Endothelial cell of umbilical vein (primary cell): ENCODE measurements at regions not wholly inside any gene's neighbourhood (a gene's known extent, or its start where the extent isn't known, plus 50 kb on each side); places are given as distances from the start of the nearest gene placed in this dataset.

ENCODE experiments used
- BruUV-seq: library from RNA; stranded (reverse); fragments of 400-500 nt; replicated peaks from 2 replicates; lab custom pipeline; 2021; lab: Mats Ljungman, UMichigan
- CTCF ChIA-PET: fragments of 300-600, 350-600 bp; sonication (Branson Sonifier 250); formaldehyde crosslinking; loops from one replicate; lab custom pipeline; 2021; ENCODE audit warnings: antibody characterized with exemption, inconsistent platforms; lab: Charles Lee
- POLR2A ChIA-PET: fragments of 300-600, 350-600 bp; sonication (Branson Sonifier 250); formaldehyde crosslinking; loops from one replicate; lab custom pipeline; 2021; ENCODE audit warnings: antibody characterized with exemption, inconsistent platforms; lab: Charles Lee
- DNase-seq: peaks from one replicate; pipeline ENCODE4 v3.0.0-alpha.2; 2011; ENCODE audit warnings: low read depth, low spot score
- FAIRE-seq: peaks from 2 replicates; lab custom pipeline; 2011; peaks lifted over from hg19 to GRCh38; lab: Jason Lieb, UNC
- H2AFZ ChIP-seq: 2 replicates; pipeline ENCODE4 v1.6.0; 2012; ENCODE audit warnings: low read depth, low read length, control low read depth, inconsistent platforms
- H3K27ac ChIP-seq: 2 replicates; pipeline ENCODE4 v1.5.1; 2011; ENCODE audit warnings: low read depth, mild to moderate bottlenecking, control low read depth, low read length, moderate library complexity; ENCODE audit not compliant: insufficient read depth
- H3K27me3 ChIP-seq, 2 experiments: 2 replicates each; pipeline versions ENCODE4 v1.6.0 to v1.6.1; 2011; ENCODE audit warnings: low read length in 2 of 2, mixed read lengths in 1 of 2; ENCODE audit not compliant: control insufficient read depth in 2 of 2, insufficient read depth in 2 of 2
- H3K36me3 ChIP-seq, 2 experiments: 2 replicates in 1 of 2; 3 replicates in 1 of 2; pipeline ENCODE4 v1.5.1; 2011; ENCODE audit warnings: low read length in 2 of 2, mild to moderate bottlenecking in 1 of 2, moderate library complexity in 1 of 2; ENCODE audit not compliant: control insufficient read depth in 2 of 2, insufficient read depth in 2 of 2; ENCODE audit errors: extremely low read depth in 1 of 2
- H3K4me1 ChIP-seq: 3 replicates; pipeline ENCODE4 v1.5.1; 2011; ENCODE audit warnings: mild to moderate bottlenecking, low read length; ENCODE audit not compliant: control insufficient read depth, insufficient read depth; ENCODE audit errors: extremely low read depth
- H3K4me2 ChIP-seq: 2 replicates; pipeline ENCODE4 v1.6.1; 2011; ENCODE audit warnings: low read length, control low read depth, mixed read lengths; ENCODE audit not compliant: insufficient read depth
- H3K4me3 ChIP-seq, 3 experiments: fragments of 200-600 bp in 1 of 3; sonication (generic), shearing (Covaris generic) in 1 of 3; replicated peaks in 1 of 3; 2 replicates each; pipeline ENCODE4 v1.5.1; 2011 to 2016; ENCODE audit warnings: control low read depth in 3 of 3, low read length in 3 of 3, mild to moderate bottlenecking in 2 of 3, inconsistent platforms in 1 of 3, low read depth in 1 of 3, moderate library complexity in 1 of 3; ENCODE audit not compliant: insufficient read depth in 1 of 3
- H3K79me2 ChIP-seq: 2 replicates; pipeline ENCODE4 v1.6.0; 2012; ENCODE audit warnings: low read length, inconsistent platforms; ENCODE audit not compliant: control insufficient read depth, insufficient read depth
- H3K9ac ChIP-seq: replicated peaks from 2 replicates; pipeline ENCODE3; 2011; ENCODE audit warnings: low read length, control low read depth; ENCODE audit not compliant: insufficient read depth; ENCODE audit errors: extremely low read depth
- H3K9me1 ChIP-seq: replicated peaks from 3 replicates; pipeline ENCODE4 v1.6.0; 2011; ENCODE audit warnings: mild to moderate bottlenecking, low read length; ENCODE audit not compliant: control insufficient read depth, insufficient read depth; ENCODE audit errors: extremely low read depth
- H3K9me3 ChIP-seq: replicated peaks from 2 replicates; pipeline ENCODE4 v1.5.1; 2012; ENCODE audit warnings: low read length, inconsistent platforms; ENCODE audit not compliant: control insufficient read depth, insufficient read depth
- H4K20me1 ChIP-seq: replicated peaks from 2 replicates; pipeline ENCODE3; 2011; ENCODE audit warnings: mild to moderate bottlenecking, low read length; ENCODE audit not compliant: control insufficient read depth, insufficient read depth; ENCODE audit errors: extremely low read depth
- EZH2 ChIP-seq: IDR thresholded peaks from 2 replicates; pipeline ENCODE4 v1.6.1; 2012; ENCODE audit warnings: borderline replicate concordance, low read depth, mild to moderate bottlenecking, moderate library complexity, low read length, inconsistent platforms; ENCODE audit not compliant: severe bottlenecking
- FOS ChIP-seq: IDR thresholded peaks from 2 replicates; pipeline ENCODE4 v1.6.1; 2011; ENCODE audit warnings: mild to moderate bottlenecking, low read length, moderate library complexity, borderline replicate concordance; ENCODE audit not compliant: insufficient read depth
- GATA2 ChIP-seq: IDR thresholded peaks from 2 replicates; pipeline ENCODE4 v1.7.0; 2011; ENCODE audit warnings: low read depth, mild to moderate bottlenecking, moderate library complexity, mixed read lengths, low read length; ENCODE audit not compliant: insufficient read length, insufficient read depth
- JUN ChIP-seq: IDR thresholded peaks from 2 replicates; pipeline ENCODE4 v1.6.1; 2011; ENCODE audit warnings: borderline replicate concordance, low read depth; ENCODE audit not compliant: insufficient read length, insufficient read depth
- MYC ChIP-seq: IDR thresholded peaks from one replicate; pipeline ENCODE4 v1.6.1; 2011; ENCODE audit warnings: mild to moderate bottlenecking, low read depth, low read length
- POLR2A ChIP-seq: IDR thresholded peaks from 2 replicates; pipeline ENCODE4 v1.6.1; 2012; ENCODE audit warnings: low read depth, mild to moderate bottlenecking, control low read depth, low read length
- POLR2AphosphoS5 ChIP-seq: IDR thresholded peaks from 2 replicates; pipeline ENCODE4 v1.6.1; 2012; ENCODE audit warnings: low read depth, mild to moderate bottlenecking, control low read depth, low read length, moderate library complexity; ENCODE audit not compliant: insufficient read depth
- dilution Hi-C: fragments of 300-500 bp; cut with MboI; formaldehyde crosslinking; loops from one replicate; pipeline ENCODE4 v1.15.0; 2019; ENCODE audit warnings: low sequenced_read_pairs; ENCODE audit not compliant: extremely low pct_ligation_motif_present
- intact Hi-C: fragments of 100-400 bp; cut with micrococcal nuclease; formaldehyde crosslinking; loops from one replicate; pipeline ENCODE4 v1.10.0; 2022
- TF ChIP-seq, protein P1 (sequence below), 2 donors: IDR thresholded peaks; 1 replicate in 1 of 2; 2 replicates in 1 of 2; pipeline ENCODE4 v1.5.1; 2011; ENCODE audit warnings: low read length in 2 of 2, mild to moderate bottlenecking in 2 of 2, moderate library complexity in 2 of 2, control low read depth in 1 of 2, inconsistent platforms in 1 of 2, low read depth in 1 of 2; ENCODE audit not compliant: insufficient read depth in 1 of 2; ENCODE audit errors: extremely low read depth in 1 of 2
- TF ChIP-seq, protein P2 (sequence below): IDR thresholded peaks from 2 replicates; pipeline ENCODE4 v1.6.1; 2011; ENCODE audit not compliant: insufficient read depth, insufficient read length

DNA sequence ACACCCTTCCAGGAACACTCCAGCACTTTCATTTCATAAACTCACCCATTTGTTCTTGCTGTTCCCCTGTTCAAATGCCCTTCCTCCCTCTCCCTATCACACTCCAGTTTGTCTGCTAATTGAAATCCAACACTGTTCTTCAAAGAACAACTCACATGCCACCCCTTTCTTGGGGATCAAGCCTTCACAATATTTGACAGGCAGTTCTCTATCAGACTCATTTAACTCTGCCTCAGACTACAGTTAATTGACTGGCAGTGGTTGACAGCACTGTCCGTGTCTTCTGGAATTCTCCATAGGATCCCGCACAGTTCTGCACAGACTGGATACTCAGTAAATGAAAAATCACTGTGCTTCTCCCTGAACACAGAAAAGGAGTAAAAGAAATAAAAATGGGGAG is 87.8 kb downstream of the PMP22 start:
- no peaks in the 10 kb centered on the region for H3K9me1 ChIP-seq
- no peak for DNase-seq
- H3K9ac ChIP-seq: no peak overlapping the region
- POLR2A ChIA-PET: no interaction called here
- H3K9me3 ChIP-seq: no peaks in the 10 kb centered on the region
- H4K20me1 ChIP-seq: no peaks in the 10 kb centered on the region
- dilution Hi-C loops: no loop called here
- H2AFZ ChIP-seq: no peak overlapping the region
- no peak for TF ChIP-seq FOS
- TF ChIP-seq EZH2: no peak
- TF ChIP-seq, protein P1, sequence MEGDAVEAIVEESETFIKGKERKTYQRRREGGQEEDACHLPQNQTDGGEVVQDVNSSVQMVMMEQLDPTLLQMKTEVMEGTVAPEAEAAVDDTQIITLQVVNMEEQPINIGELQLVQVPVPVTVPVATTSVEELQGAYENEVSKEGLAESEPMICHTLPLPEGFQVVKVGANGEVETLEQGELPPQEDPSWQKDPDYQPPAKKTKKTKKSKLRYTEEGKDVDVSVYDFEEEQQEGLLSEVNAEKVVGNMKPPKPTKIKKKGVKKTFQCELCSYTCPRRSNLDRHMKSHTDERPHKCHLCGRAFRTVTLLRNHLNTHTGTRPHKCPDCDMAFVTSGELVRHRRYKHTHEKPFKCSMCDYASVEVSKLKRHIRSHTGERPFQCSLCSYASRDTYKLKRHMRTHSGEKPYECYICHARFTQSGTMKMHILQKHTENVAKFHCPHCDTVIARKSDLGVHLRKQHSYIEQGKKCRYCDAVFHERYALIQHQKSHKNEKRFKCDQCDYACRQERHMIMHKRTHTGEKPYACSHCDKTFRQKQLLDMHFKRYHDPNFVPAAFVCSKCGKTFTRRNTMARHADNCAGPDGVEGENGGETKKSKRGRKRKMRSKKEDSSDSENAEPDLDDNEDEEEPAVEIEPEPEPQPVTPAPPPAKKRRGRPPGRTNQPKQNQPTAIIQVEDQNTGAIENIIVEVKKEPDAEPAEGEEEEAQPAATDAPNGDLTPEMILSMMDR (IDR thresholded peaks at IDR 0.05; ENCODE audit: extremely low read depth in 1 of 2, insufficient read depth in 1 of 2, low read depth in 1 of 2, low read length in 2 of 2): no peak
- TF ChIP-seq, protein P2, sequence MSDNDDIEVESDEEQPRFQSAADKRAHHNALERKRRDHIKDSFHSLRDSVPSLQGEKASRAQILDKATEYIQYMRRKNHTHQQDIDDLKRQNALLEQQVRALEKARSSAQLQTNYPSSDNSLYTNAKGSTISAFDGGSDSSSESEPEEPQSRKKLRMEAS: no peak
- TF ChIP-seq POLR2A: no peak
- TF ChIP-seq POLR2AphosphoS5: no peak
- no peak for TF ChIP-seq MYC
- no peak for TF ChIP-seq GATA2
- TF ChIP-seq JUN: no peak
- H3K27me3 ChIP-seq: no peaks in the 10 kb centered on the region
- H3K79me2 ChIP-seq: no peaks in the 10 kb centered on the region
- no peak for FAIRE-seq
- H3K4me2 ChIP-seq: no peak overlapping the region
- no peak overlapping the region for H3K27ac ChIP-seq
- CTCF ChIA-PET: interaction anchor here (0.7 kb wide), 1 partner anchor 13 kb away, joined by 4 read pairs; no protein-coding TSS in a partner anchor
- H3K4me1 ChIP-seq: no peaks in the 10 kb centered on the region
- no TSS peak for BruUV-seq
- intact Hi-C loops: no loop called here
- no peak overlapping the region for H3K4me3 ChIP-seq
- H3K36me3 ChIP-seq: no peaks in the 10 kb centered on the region
